Endothelial cell of umbilical vein (primary cell): ENCODE measurements at regions not wholly inside any gene's neighbourhood (a gene's known extent, or its start where the extent isn't known, plus 50 kb on each side); places are given as distances from the start of the nearest gene placed in this dataset.

ENCODE experiments used
- JUN ChIP-seq: IDR thresholded peaks from 2 replicates; pipeline ENCODE4 v1.6.1; 2011; ENCODE audit warnings: borderline replicate concordance, low read depth; ENCODE audit not compliant: insufficient read length, insufficient read depth
- POLR2A ChIP-seq: IDR thresholded peaks from 2 replicates; pipeline ENCODE4 v1.6.1; 2012; ENCODE audit warnings: low read depth, mild to moderate bottlenecking, control low read depth, low read length
- POLR2AphosphoS5 ChIP-seq: IDR thresholded peaks from 2 replicates; pipeline ENCODE4 v1.6.1; 2012; ENCODE audit warnings: low read depth, mild to moderate bottlenecking, control low read depth, low read length, moderate library complexity; ENCODE audit not compliant: insufficient read depth

GRCh38 chr1:182297335-182297734, 94.3 kb downstream of the GLUL start:
- TF ChIP-seq JUN (no peak), POLR2AphosphoS5 (no peak), POLR2A (no peak)
